ENCODE measurements at regions not wholly inside any gene's neighbourhood (a gene's known extent, or its start where the extent isn't known, plus 50 kb on each side); places are given as distances from the start of the nearest gene placed in this dataset.
A peak's percentile ranks its signal among the peaks of the same experiment; 100 is the strongest.

DNA sequence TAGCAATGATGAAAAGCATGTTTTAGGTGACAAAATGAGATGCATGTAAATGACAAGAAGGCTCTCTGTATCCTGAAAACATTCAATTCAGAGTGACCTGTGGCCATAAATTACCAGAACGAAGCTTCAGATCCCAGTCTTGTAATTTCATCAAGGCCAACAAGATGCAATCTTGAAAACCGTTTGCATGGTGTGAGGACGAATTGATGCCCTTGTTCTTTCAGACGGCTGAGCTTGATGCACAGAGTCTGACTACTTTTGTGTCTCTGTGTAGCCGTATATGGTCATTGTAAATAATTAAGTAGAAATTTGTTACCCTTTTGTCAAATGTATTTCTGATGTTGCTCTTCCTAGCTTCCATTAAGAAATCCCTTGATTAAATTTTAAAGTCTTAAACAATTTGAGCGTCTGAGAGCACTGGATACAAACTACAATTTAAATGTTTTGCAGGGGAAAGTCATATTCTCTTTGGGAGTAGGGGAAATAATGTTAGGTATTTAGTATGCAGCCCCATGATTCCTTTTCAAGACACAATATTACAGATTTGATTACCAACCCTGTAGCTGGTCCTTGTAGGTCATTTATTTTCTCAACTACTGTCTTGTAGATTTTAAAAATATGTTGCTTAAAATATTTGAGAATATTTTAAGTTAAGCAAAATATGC lies 125.8 kb upstream of the PCDH9 start:
- H3K4me3 ChIP-seq (ENCODE audit: low read length), result no peak overlapping the region
- no peaks in the 10 kb centered on the region for H3K79me2 ChIP-seq (ENCODE audit: low read length)
- no peak overlapping the region for H3K27ac ChIP-seq (ENCODE audit: low read length)
- H3K36me3 ChIP-seq (replicated peaks; ENCODE audit: low read depth, low read length), result no peaks in the 10 kb centered on the region
- H3K4me1 ChIP-seq (ENCODE audit: low read length), result peaks cover 12% of the 10 kb centered on the region
- H3K27me3 ChIP-seq (ENCODE audit: low read depth, low read length), result no peaks in the 10 kb centered on the region
- TF ChIP-seq, protein P1, sequence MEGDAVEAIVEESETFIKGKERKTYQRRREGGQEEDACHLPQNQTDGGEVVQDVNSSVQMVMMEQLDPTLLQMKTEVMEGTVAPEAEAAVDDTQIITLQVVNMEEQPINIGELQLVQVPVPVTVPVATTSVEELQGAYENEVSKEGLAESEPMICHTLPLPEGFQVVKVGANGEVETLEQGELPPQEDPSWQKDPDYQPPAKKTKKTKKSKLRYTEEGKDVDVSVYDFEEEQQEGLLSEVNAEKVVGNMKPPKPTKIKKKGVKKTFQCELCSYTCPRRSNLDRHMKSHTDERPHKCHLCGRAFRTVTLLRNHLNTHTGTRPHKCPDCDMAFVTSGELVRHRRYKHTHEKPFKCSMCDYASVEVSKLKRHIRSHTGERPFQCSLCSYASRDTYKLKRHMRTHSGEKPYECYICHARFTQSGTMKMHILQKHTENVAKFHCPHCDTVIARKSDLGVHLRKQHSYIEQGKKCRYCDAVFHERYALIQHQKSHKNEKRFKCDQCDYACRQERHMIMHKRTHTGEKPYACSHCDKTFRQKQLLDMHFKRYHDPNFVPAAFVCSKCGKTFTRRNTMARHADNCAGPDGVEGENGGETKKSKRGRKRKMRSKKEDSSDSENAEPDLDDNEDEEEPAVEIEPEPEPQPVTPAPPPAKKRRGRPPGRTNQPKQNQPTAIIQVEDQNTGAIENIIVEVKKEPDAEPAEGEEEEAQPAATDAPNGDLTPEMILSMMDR (IDR thresholded peaks at IDR 0.05; ENCODE audit: low read depth, low read length), result no peak
- TF ChIP-seq EZH2phosphoT487 (IDR thresholded peaks at IDR 0.05; ENCODE audit: low read depth), result no peak
- no peak overlapping the region for H2AFZ ChIP-seq (ENCODE audit: low read depth, low read length)
- H4K20me1 ChIP-seq (ENCODE audit: insufficient read depth, low read length), result no peaks in the 10 kb centered on the region
- H3K9me3 ChIP-seq (ENCODE audit: insufficient read depth, low read length), result no peaks in the 10 kb centered on the region
- no peak overlapping the region for H3K9ac ChIP-seq (ENCODE audit: low read length)
- H3K4me2 ChIP-seq (ENCODE audit: low read length), result no peak overlapping the region

DNA sequence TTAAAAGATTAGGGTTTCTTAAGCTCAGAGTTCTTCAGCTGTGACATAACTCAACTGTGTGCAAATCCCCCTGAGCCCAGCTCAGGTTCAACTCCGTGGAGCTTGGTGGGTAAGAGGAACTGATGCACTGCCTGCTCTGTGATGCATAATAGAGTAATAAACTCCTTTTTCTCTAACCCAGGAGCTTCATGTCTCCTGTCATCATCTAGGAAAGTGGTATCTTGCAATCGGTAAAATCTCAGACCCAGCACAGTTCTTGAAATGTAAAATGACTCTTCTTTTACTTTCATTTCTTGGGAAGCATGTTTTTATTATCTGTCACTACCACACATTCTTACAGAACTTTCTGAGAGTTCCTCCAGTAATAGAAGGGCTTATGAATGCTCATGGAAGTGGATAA lies 123.8 kb upstream of the PCDH9 start:
- TF ChIP-seq, protein P1 (IDR thresholded peaks at IDR 0.05; ENCODE audit: low read depth, low read length), result no peak
- no peak for TF ChIP-seq EZH2phosphoT487 (IDR thresholded peaks at IDR 0.05; ENCODE audit: low read depth)
- Histone ChIP-seq H3K9me3 (ENCODE audit: insufficient read depth, low read length) (no peaks in the 10 kb centered on the region), H3K27ac (ENCODE audit: low read length) (no peak overlapping the region), H3K36me3 (replicated peaks; ENCODE audit: low read depth, low read length) (no peaks in the 10 kb centered on the region), H3K9ac (ENCODE audit: low read length) (no peak overlapping the region; the same call in 1 of the 2 replicates), H4K20me1 (ENCODE audit: insufficient read depth, low read length) (no peaks in the 10 kb centered on the region), H2AFZ (ENCODE audit: low read depth, low read length) (peak overlapping the region; percentile 55), H3K79me2 (ENCODE audit: low read length) (no peaks in the 10 kb centered on the region), H3K4me2 (ENCODE audit: low read length) (peak overlapping the region; percentile 68), H3K4me3 (ENCODE audit: low read length) (peak overlapping the region; percentile 49), H3K4me1 (ENCODE audit: low read length) (peaks cover 12% of the 10 kb centered on the region), H3K27me3 (ENCODE audit: low read depth, low read length) (no peaks in the 10 kb centered on the region)

DNA sequence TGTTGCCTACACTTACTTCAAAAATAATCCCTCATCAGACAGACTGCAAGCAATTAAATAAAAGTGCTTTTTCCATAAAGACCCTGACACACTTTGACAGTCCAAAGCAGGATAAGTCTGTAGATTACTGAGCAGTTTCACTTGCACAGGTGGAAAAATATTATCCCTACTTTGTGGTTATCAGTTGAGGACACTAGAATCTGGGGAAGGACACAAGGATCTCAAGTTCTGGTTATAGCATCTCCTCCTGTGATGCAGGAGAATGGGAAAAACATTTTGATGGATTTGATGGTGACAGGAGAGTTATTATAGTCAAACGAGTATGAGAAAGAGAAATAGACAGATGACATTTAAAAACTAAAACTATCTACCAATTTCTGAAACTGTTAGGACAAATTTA lies 122.9 kb upstream of the PCDH9 start:
- H3K4me3 ChIP-seq (ENCODE audit: low read length), result no peak overlapping the region
- no peaks in the 10 kb centered on the region for H3K79me2 ChIP-seq (ENCODE audit: low read length)
- no peaks in the 10 kb centered on the region for H4K20me1 ChIP-seq (ENCODE audit: insufficient read depth, low read length)
- no peak overlapping the region for H3K27ac ChIP-seq (ENCODE audit: low read length)
- no peak overlapping the region for H3K9ac ChIP-seq (ENCODE audit: low read length)
- H2AFZ ChIP-seq (ENCODE audit: low read depth, low read length), result no peak overlapping the region
- no peaks in the 10 kb centered on the region for H3K36me3 ChIP-seq (replicated peaks; ENCODE audit: low read depth, low read length)
- H3K27me3 ChIP-seq (ENCODE audit: low read depth, low read length), result no peaks in the 10 kb centered on the region
- H3K9me3 ChIP-seq (ENCODE audit: insufficient read depth, low read length), result no peaks in the 10 kb centered on the region
- peaks cover 12% of the 10 kb centered on the region for H3K4me1 ChIP-seq (ENCODE audit: low read length)
- no peak for TF ChIP-seq EZH2phosphoT487 (IDR thresholded peaks at IDR 0.05; ENCODE audit: low read depth)
- TF ChIP-seq, protein P1 (IDR thresholded peaks at IDR 0.05; ENCODE audit: low read depth, low read length), result no peak
- H3K4me2 ChIP-seq (ENCODE audit: low read length), result no peak overlapping the region

DNA sequence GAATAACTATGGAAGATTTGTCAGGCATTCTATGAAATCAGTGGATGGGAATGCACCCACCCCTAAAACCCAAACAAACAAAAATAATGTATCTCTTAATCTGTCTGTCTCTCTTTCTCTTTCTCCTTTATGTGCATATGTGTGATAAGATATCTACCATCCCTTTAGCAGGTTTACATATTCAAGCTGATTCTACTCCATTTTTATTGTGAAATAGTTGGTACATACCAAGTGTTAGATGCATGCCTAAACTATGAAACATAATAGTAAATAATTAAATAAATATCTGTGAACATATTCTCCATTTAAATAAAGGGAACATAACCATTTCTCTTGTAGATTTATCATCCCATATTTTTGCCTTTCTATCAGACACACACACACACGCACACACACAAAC lies 121.8 kb upstream of the PCDH9 start:
- no peaks in the 10 kb centered on the region for H3K9me3 ChIP-seq (ENCODE audit: insufficient read depth, low read length)
- no peaks in the 10 kb centered on the region for H4K20me1 ChIP-seq (ENCODE audit: insufficient read depth, low read length)
- peaks cover 12% of the 10 kb centered on the region for H3K4me1 ChIP-seq (ENCODE audit: low read length)
- H2AFZ ChIP-seq (ENCODE audit: low read depth, low read length), result no peak overlapping the region
- no peak overlapping the region for H3K4me3 ChIP-seq (ENCODE audit: low read length)
- H3K27ac ChIP-seq (ENCODE audit: low read length), result no peak overlapping the region
- no peaks in the 10 kb centered on the region for H3K27me3 ChIP-seq (ENCODE audit: low read depth, low read length)
- H3K4me2 ChIP-seq (ENCODE audit: low read length), result no peak overlapping the region
- no peaks in the 10 kb centered on the region for H3K36me3 ChIP-seq (replicated peaks; ENCODE audit: low read depth, low read length)
- no peaks in the 10 kb centered on the region for H3K79me2 ChIP-seq (ENCODE audit: low read length)
- H3K9ac ChIP-seq (ENCODE audit: low read length), result no peak overlapping the region
- TF ChIP-seq EZH2phosphoT487 (IDR thresholded peaks at IDR 0.05; ENCODE audit: low read depth), result no peak
- TF ChIP-seq, protein P1 (IDR thresholded peaks at IDR 0.05; ENCODE audit: low read depth, low read length), result no peak
